ENCODE measurements at regions not wholly inside any gene's neighbourhood (a gene's known extent, or its start where the extent isn't known, plus 50 kb on each side); places are given as distances from the start of the nearest gene placed in this dataset.

DNA sequence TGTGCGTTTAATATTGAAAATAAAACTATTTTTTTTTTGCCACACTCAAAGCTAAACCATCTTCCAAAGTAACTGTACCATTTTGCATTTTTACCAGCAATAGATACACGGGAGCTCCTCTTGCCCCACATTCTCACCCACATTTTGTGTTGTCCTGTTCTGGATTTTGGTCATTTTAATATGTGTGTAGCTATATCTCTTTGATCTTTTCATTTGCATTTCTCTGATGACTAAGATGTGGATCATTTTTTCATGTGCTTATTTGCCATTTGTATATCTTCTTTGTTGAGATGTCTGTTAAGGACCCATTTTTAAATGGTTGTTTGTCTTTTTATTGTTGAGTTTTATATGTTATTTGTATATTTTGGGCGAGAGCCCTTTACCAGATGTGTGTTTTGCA is 1543.5 kb downstream of the GRIK2 start:
- no peak for TF ChIP-seq CTCF (IDR thresholded peaks at IDR 0.05)
- no peak for TF ChIP-seq POLR2AphosphoS5 (IDR thresholded peaks at IDR 0.05; ENCODE audit: low read depth, low read length)
- TF ChIP-seq SIN3A (IDR thresholded peaks at IDR 0.05; ENCODE audit: borderline replicate concordance, insufficient read depth, low read depth, low read length) = no peak

All from Panc1 (cell line).